ENCODE measurements at regions not wholly inside any gene's neighbourhood (a gene's known extent, or its start where the extent isn't known, plus 50 kb on each side); places are given as distances from the start of the nearest gene placed in this dataset.

GRCh38 chr14:100955201-100955600 lies 51.7 kb upstream of the RTL1 start:
- H3K36me3 ChIP-seq: no peaks in the 10 kb centered on the region
- no peaks in the 10 kb centered on the region for H3K9me3 ChIP-seq
- no peak for DNase-seq (ENCODE audit: extremely low spot score in 2 of 2)
- no peaks in the 10 kb centered on the region for H3K4me1 ChIP-seq
- no peak overlapping the region for H3K4me3 ChIP-seq
- H3K27ac ChIP-seq: no peak overlapping the region
- TF ChIP-seq CTCF (IDR thresholded peaks at IDR 0.05) (no peak), POLR2AphosphoS5 (IDR thresholded peaks at IDR 0.05; ENCODE audit: insufficient read depth in 1 of 2, low read depth in 1 of 2) (no peak), POLR2A (IDR thresholded peaks at IDR 0.05) (no peak)
- intact Hi-C loops (cut with DNase I): no loop called here
- H3K27me3 ChIP-seq: no peaks in the 10 kb centered on the region

- intact Hi-C loops (cut with DNase I): no loop called here
- Histone ChIP-seq H3K4me1 (no peaks in the 10 kb centered on the region), H3K27ac (no peak overlapping the region), H3K9me3 (no peaks in the 10 kb centered on the region), H3K4me3 (no peak overlapping the region), H3K36me3 (no peaks in the 10 kb centered on the region), H3K27me3 (no peaks in the 10 kb centered on the region)
- DNase-seq (ENCODE audit: extremely low spot score in 2 of 2): no peak
- TF ChIP-seq CTCF (IDR thresholded peaks at IDR 0.05): no peak
- TF ChIP-seq POLR2AphosphoS5 (IDR thresholded peaks at IDR 0.05; ENCODE audit: insufficient read depth in 1 of 2, low read depth in 1 of 2): no peak
- no peak for TF ChIP-seq POLR2A (IDR thresholded peaks at IDR 0.05)
Measured at GRCh38 chr14:100962494-100962893, 59.0 kb upstream of the RTL1 start.

GRCh38 chr14:100965296-100965695 lies 61.8 kb upstream of the RTL1 start:
- H3K4me1 ChIP-seq: no peaks in the 10 kb centered on the region
- H3K4me3 ChIP-seq: no peak overlapping the region
- H3K27me3 ChIP-seq: no peaks in the 10 kb centered on the region
- H3K36me3 ChIP-seq: no peaks in the 10 kb centered on the region
- H3K9me3 ChIP-seq: no peaks in the 10 kb centered on the region
- TF ChIP-seq POLR2AphosphoS5 (IDR thresholded peaks at IDR 0.05; ENCODE audit: insufficient read depth in 1 of 2, low read depth in 1 of 2) (no peak), POLR2A (IDR thresholded peaks at IDR 0.05) (no peak), CTCF (IDR thresholded peaks at IDR 0.05) (no peak)
- H3K27ac ChIP-seq: no peak overlapping the region
- no peak for DNase-seq (ENCODE audit: extremely low spot score in 2 of 2)
- intact Hi-C loops (cut with DNase I): no loop called here

GRCh38 chr14:100967178-100967577 lies 63.7 kb upstream of the RTL1 start:
- H3K36me3 ChIP-seq: no peaks in the 10 kb centered on the region
- no peak overlapping the region for H3K27ac ChIP-seq
- no peaks in the 10 kb centered on the region for H3K27me3 ChIP-seq
- no peaks in the 10 kb centered on the region for H3K4me1 ChIP-seq
- no peak overlapping the region for H3K4me3 ChIP-seq
- intact Hi-C loops (cut with DNase I): no loop called here
- no peaks in the 10 kb centered on the region for H3K9me3 ChIP-seq
- TF ChIP-seq CTCF (IDR thresholded peaks at IDR 0.05) (no peak), POLR2A (IDR thresholded peaks at IDR 0.05) (no peak), POLR2AphosphoS5 (IDR thresholded peaks at IDR 0.05; ENCODE audit: insufficient read depth in 1 of 2, low read depth in 1 of 2) (no peak)
- no peak for DNase-seq (ENCODE audit: extremely low spot score in 2 of 2)

- H3K27me3 ChIP-seq: no peaks in the 10 kb centered on the region
- H3K4me3 ChIP-seq: no peak overlapping the region
- no peaks in the 10 kb centered on the region for H3K9me3 ChIP-seq
- no peaks in the 10 kb centered on the region for H3K4me1 ChIP-seq
- no peak for DNase-seq (ENCODE audit: extremely low spot score in 2 of 2)
- no peak overlapping the region for H3K27ac ChIP-seq
- TF ChIP-seq CTCF (IDR thresholded peaks at IDR 0.05) (no peak), POLR2A (IDR thresholded peaks at IDR 0.05) (no peak), POLR2AphosphoS5 (IDR thresholded peaks at IDR 0.05; ENCODE audit: insufficient read depth in 1 of 2, low read depth in 1 of 2) (no peak)
- intact Hi-C loops (cut with DNase I): no loop called here
- no peaks in the 10 kb centered on the region for H3K36me3 ChIP-seq
Measured at GRCh38 chr14:100967930-100968329, 64.4 kb upstream of the RTL1 start.

Measured in vagina (tissue), 2 donors.